AG08395 (cell line): ENCODE measurements at regions not wholly inside any gene's neighbourhood (a gene's known extent, or its start where the extent isn't known, plus 50 kb on each side); places are given as distances from the start of the nearest gene placed in this dataset.
A peak's percentile ranks its signal among the peaks of the same experiment; 100 is the strongest.

Experiments
- DNase-seq: peaks from one replicate; pipeline ENCODE4 v3.0.0; 2012; ENCODE audit warnings: mixed read lengths, low spot score

DNA sequence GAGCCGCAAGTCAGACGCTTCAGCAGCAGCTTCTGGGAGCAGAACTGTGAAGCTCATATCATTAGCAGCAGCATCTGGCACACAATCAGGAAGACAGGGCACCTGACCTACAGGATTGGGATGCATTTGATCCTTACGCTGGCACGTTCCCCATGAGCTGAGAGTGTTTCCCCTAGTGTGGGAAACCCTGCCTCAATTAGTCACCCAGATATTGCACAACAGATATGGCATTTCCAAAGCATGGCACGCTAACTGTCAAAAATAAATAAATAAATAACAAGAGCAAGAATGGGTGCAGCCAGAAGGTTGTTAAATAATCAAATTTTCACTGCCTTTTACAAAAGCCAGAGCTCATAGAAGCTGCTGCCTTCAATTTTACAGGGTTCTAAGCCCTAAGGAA, 189.6 kb upstream of the THBS1 start:
- DNase-seq, result no peak

DNA sequence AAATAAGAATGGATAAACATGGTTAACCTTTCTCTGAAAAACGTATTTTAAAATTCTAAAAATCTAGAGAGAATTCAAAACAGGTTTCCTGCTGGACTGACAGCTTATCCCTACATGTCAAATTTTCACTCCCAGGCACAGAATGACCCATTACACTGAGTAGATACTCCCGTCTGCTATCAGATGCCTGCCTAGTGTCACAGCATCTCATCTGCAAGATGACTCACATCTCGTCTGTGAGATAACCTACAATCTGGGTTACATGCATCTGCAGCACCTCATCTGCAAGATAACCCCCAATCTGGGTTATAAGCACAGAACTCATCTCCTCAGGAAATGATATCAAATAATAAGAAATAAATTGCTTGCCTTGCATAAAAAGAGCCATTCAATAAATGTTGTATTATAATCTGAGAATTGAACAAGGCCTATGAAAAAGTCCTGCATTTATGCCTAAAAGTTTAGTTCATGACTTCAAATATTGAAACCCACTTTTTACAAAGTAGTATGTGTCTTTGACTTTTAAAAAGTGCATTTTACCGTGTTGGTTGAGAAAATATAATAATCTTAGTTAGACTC, 188.3 kb upstream of the THBS1 start:
- no peak for DNase-seq

DNA sequence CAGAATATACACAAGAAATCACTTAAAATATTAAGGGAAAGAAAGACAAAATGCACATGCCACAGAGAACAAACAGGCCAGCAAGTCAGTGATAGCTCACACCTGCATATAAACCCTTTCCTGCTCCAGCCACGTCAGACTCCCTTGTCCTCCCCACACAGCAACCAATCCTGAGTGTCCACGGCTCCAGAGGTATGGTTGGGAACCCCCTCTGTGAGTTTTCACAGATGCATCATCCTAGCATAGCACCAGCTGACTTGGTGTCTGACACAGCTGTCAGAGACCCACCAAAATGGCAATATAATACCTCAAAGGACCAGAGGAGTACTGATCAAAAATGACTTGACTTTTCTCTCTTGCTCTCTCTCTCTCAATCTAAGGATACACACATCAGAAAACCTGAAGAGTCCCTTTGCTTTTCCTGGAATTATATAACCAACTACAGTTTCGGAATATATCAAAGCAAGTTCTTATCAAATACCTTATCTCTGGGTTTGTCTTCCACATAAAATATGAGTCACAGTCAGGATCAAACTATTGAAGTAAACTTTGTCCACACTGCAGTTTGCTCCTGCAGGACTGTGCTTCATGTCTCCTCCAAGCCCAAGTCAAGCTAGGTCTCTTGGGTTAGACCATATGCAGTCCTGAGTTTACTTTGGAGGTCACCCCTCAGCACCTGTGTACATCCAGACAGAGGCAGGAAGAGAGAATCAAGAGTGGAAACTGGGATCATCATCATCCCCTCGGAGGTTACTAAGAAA, 187.1 kb upstream of the THBS1 start:
- DNase-seq, result no peak

DNA sequence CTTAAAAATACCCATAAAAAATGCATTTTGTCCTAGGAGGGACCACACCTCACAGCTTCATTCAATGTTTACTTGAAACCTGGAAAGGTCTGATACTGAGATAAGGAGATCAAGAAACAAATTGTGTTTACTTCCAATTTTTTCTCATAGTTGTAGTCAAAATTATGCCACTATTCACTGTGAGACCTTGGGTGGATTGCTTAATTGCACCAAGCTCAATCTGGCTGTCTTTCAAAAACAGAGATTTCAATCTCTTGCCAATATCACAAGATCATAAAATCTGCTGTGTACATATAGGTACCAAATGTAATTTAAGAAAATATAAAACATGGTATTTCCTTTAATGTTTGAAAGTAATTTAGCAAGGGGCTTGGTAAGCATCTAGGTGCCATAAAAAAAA, 186.4 kb upstream of the THBS1 start:
- DNase-seq, result no peak

DNA sequence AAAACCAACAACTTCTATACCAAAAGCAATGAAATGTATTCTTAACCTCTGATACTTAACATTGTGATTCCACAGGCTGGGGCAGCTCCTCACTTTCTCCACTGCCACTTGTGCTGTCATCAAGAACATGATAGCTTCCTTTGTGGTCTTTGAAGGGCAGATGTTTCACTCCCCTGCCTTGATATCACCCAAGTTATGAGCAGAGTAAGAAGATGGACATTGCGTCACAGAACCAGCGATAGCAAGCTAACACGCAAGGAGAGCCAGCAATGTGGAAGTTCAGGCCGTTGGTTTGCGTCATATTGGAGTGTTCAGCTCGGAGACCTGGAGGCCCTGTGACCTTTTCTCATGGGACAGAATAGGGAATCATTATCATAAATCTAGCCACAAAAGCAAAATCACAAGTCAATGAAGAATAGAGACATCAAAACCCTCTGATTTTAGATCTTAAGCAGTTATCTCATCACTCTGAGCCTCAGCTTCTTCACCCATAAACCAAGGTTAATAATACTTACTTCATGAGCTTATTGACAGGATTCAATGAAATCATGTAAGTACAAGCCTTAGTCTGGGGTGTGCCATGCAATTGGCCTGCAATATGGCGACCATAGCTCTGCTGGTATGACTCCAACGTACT, 183.8 kb upstream of the THBS1 start:
- no peak for DNase-seq

DNA sequence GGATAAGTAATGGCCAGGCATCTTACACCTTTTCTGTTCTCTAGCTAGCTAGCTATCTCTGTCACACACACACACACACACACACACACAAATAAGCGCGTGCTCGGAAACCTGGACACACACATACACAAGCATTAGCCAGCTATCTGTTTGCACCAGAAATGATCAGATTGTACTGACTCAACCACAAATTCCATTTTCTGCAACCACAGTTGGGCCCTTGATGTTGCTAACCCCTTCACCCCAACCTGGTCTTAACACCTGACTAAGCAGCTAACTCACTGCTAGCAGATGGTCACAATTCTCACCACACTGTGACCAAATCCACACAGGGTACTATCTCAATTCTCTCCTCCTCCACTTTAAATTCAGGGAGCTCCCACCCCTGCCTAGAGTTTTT, 183.0 kb upstream of the THBS1 start:
- DNase-seq, result no peak

DNA sequence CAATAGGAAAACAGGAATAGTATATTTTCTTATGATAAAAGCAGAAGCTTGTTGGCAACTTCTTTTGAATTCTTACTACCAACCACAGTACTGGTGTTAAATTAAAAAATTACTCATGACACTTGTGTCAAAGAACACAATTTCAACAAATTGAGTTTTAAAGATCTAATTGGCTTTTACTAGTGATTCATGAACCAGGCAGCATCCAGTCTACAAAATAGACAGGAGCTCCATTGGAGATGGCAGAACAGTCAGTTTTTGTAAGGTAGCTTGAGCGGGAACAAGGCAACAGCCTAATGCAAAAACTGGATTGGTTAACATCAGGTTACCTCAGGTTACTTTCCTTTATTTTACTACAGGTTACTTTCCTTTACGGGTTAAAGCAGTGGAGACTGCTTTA, 181.3 kb upstream of the THBS1 start:
- no peak for DNase-seq

DNA sequence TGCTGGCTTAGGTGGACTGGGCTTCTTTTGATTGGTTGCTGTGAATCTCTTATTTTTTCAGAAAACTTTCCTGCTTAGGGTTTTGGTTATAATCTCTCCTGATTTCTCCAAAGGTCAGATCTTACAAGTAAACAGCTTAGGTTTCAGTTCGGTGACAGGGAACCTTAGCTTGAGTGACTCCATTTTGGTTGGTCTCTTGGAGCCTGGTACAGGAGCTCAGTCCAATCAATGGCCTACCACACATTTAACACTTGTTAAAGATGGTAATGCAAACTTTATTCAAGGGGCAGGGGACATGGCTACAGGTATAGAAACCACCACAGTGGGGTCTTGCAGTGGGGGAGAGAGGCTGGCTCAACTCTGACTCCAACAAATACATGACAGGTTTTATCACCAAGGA, 180.9 kb upstream of the THBS1 start:
- DNase-seq, result no peak

DNA sequence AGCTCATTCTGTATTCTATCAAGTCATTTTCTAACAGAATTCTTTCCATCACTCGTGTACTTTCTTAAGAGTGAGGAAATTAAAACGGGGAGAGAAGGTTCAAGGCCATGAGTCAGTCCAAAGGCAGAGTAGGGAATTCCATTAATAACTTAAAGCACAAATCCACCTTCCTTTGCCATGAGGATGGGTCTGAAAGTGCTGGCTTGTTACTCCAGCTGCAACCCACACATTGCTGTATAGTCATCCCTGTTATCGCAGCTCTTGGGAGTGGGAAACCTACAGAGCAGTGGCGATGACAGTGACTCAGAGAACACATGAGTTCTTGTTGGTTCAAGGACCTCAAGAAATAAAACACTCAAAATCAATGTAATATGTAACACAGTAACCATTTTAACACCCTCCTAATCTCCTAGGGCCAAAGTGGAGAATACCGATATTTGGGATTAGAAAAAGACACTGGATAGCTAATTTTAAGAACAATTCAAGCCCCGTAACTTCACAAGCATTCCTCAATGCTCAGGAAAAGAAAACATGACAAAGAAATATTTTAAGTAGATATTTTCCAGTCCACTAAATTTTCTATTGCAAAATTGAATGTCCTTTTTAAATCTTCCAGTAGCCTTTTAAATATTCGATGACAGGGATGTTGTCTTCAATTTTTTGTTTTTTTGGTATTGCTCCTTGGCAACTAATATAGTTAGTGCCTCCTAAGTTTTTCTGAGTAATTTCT, 179.9 kb upstream of the THBS1 start:
- no peak for DNase-seq

DNA sequence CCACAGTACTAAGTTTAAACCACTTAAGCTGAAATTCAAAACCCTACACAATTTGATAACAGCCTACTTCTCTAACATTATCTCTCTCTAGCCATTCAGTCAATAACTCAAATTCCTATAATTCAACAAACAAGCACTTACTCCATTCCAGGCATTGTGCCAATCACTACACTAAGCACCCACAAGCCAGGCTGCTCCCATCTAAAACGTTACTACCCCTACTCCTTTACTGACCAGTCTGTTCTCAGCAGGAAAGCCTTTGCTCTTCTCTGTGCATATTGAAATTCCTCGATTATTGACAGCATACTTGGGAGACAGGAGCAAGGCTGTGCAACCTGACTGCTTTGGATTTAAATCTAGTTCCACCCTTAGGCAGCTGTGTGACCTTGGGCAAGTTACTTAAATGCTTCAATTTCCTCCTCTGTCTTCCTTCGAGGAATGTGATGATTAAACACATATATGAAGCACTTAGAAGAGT, 177.2 kb upstream of the THBS1 start:
- no peak for DNase-seq

DNA sequence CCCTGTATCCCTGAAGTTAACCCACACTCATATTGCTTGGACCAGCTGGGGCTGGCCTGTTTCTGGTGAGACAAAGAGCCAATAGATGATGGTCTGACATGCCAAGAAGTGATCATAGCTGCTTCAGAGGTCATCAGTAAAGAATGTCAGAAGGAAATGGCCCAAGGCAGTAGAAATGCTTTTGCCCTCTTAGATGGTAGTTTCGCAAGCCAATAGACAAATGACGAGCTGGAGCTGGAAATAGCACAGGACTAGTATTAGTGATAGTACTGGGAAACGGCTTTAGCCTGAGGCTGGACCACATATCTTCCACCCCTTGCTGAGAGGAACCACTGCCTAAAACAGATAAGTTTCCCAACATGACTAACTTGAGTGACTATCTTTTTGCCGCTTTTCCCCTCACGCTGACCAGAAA, 176.1 kb upstream of the THBS1 start:
- DNase-seq, result peak; percentile 90

DNA sequence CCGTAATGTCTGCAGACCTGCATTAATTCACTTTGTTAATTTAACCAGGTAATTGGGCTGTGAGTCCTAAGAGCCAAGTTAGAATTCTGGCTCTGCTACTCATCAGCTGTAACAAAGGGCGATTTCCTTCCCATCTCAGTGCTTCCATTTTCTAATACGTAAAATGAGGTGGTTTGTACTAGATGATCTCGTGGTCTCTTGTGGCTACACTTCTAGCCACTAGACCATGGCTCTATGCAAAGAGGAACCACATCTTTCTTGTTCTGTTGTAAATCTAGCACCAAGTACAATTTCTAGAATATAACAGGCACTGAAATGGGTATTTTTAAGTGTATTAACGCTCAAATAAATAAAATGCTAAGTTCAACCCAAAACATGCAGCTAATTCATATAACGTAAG, 174.4 kb upstream of the THBS1 start:
- no peak for DNase-seq

DNA sequence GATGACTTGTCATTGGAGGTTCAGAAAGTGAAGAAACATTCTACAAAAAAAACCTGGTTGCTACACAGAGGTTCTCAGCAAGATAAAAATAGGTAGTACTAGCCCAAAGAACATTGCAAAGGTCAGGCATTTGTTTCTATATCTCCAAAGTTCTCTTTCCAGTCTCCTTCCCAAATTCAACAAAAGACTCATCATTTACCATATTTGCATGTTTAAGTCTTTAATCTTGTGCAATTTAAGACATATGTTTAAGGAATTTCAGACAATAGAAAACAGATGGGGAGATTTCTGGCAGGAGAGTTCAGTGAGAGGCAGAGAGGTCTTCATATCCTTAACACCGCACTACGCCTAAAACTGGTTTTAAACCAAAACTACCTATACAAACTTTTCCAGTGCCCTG, 173.8 kb upstream of the THBS1 start:
- peak; percentile 43 for DNase-seq

DNA sequence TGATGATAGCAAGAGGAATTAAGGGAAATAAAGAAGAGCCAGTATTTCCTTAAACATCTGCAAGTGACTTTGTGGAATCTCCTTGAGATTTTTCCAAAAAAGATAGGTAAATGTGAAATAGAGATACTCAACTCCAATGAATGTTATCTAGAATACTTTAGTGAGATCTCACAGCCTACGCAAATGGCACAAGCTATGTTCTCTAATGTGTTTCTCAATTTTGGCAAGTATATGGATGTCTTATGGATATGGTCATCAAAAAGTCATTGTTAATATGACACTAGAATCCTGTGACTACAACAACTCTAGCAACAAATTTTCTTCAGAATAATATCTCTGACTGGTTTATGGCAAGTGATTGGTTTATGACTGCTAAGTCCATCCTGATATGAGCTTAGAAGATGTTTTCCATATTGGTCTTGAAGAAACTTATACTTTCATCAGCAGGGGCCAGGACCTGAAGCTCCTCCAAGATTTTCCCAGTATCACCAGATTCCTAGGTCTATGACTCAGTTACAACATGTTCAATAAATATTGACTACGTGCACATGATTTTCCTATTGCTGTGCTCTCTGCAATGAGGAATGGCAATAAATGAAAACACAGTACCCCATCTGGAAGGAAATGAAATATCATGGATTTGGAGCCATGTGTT, 170.9 kb upstream of the THBS1 start:
- no peak for DNase-seq

DNA sequence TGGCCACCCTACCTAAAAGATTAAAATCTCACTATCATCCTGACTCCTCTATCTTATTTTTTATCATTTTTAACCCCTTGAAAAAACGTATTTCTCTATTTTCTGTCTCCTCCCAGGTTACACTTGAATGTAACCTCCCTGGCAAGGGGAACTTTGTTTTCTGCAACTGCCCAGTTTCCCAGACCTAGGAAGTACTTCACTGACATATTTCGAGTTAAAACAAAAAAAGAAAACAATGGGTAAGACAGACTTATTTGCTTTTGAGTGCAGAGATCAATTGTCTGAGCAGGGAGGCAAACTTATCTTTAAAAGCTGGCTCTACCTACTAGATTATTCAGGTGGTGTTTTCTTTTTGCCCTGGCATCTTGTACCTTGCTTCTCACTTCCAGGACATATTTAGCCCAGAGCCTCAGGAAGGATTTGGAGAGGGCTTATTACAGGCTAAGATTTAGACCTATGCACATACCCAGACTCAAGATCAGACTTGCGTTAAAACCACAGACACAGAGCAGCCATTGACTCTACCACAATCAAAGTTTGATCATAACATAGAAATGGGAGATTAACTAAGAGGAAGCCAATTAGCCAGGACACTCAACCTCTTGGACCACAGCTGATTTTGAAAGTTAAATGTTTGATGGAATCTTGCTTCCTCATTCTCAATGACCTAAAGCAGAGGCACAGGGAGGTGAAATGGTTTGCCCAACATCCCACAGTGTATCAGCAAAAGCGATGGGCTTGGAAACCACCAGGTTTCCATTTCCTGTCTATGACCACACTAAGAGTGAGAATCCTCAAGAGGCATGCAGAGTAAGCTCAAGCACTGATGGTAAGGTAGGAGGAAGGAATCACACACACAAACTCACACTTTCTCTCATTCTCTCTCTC, 169.5 kb upstream of the THBS1 start:
- no peak for DNase-seq

DNA sequence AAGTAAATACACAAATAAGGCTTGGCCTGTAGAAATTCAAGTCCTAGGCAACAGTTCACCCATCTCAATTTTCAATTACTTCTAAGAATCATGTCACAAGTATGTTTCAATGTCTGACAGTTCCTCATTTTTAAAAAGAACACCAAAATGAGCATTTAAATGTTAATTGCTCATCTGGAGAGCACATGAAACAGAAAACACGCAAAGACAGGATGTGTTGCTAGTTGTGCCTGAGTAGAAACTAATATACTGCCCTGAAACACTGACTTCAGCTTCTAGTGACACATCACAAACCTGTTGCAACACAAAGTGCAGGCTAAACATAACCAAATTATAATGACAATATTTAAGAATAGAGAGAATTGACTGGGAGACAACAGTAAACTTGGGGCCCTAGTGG, 167.3 kb upstream of the THBS1 start:
- DNase-seq, result peak; percentile 45

DNA sequence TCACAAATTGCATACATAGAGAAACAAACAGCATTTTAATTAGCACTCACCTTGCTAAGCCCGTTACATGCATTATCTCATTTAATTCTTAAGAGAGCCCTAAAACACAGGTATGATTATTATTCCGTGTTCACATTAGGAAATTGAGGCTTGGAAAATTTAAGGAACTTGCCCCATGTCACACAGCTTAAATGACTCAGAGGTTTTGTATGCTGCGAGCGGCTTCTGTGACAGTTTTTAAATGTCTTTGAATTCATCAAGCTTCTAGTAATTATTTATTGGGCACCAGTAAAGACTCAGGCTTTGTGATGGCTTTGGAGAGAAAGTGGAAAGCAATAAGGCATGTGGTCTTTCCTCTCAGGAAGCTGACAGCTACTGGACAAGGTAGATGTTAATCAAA, 166.7 kb upstream of the THBS1 start:
- no peak for DNase-seq

DNA sequence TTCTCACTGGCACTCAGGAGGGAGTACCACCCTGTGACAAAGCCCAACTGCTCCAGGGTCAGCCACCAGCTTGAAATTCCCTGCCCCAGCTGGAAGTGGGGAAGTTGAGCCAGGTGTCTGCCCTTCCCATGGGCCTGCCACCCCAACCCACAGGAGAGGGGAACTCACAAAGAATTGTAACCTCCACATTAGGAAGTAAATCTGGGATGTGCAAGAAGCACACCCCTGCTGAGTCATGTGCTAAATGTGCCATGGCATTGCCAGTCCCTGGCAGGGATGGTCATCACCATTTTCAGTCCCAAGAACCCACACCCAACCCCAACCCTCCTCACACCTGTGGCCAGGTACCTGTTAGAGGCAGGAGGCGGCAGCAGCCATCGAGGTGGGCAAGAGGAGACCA, 165.2 kb upstream of the THBS1 start:
- DNase-seq, result no peak

DNA sequence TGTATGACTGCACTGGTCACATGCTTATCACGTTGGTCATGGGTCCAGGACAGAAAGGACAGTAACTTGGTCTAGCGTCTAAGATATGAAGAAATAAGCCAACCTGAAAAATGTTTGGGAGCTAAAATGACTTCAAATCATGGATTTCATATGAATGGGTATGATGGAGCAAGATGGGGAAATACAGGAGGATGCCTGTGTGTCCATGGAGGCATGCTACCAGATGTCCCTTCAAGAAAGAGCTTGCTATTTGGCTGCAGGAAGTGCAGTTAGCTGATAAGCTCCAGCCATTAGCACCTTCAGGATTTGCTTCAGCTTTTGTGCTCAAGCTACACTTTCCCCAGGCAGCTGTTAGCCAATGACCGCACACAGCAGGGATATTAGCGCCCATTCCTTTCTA, 164.6 kb upstream of the THBS1 start:
- no peak for DNase-seq

DNA sequence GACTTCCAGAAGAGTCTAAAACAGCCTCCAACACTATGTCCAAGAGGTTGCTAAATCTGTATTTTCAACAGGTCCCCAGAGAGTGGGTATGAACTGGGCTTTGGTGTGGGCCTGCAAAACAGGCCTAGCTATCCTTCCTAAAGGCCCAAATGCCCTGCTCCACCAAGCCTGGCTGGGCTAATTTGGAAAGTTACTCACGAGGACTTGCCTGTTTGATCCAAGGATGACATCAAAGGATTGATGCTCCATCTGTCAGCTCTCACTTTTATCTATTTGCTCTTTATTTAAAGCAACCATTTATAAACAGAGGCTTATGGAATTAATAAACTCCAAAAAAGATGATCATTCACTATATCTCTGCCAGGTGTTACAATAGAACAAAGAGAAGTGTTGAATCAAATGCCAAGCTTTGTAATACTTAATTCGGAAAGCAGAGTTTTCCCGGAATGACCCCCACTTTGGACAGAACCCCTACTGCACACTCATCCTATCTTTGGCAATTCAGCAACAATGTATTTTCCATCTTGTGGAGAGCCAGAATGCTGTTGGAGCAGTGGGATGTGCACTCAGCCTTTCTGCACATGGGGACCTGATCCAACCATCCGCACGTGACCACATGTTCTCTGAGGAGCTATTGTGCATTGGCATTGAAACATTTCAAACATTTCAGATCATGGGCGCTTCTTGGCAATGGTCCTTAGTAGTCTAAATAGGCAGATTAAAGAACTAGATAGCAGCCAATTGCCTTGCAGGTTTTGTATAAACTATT, 163.3 kb upstream of the THBS1 start:
- DNase-seq, result no peak

DNA sequence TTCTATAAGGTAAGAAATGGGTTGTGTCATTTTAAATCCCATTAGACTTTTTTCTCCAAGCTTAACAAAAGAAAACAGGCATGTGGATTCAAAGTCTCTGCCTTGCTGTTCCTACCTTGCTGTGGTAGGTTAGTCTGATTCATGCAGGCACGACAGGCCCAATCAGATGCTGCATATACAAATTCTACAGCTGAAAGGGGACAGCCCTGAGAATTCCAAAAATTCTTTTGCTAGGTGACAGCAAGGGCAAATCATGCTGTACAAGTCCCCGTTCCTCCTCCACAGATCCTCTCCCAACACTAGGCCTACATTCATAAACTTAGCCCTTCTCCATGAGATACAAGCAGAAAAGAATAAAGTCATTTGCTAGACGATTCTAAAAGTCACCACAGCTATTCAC, 161.2 kb upstream of the THBS1 start:
- DNase-seq, result no peak
